ENCODE measurements at regions not wholly inside any gene's neighbourhood (a gene's known extent, or its start where the extent isn't known, plus 50 kb on each side); places are given as distances from the start of the nearest gene placed in this dataset.

- Mint-ChIP-seq H3K4me1 (no peaks in the 10 kb centered on the region), H3K27ac (no peak overlapping the region), H3K27me3 (ENCODE audit: insufficient read depth) (no peaks in the 10 kb centered on the region), H3K4me3 (no peak overlapping the region), H3K9me3 (peaks cover 17% of the 10 kb centered on the region), H3K36me3 (ENCODE audit: low read depth) (no peaks in the 10 kb centered on the region)
- no peak for TF ChIP-seq CTCF (conservative IDR thresholded peaks at IDR 0.05)
- peaks cover 9% of the 10 kb centered on the region for H3K9me3 ChIP-seq (ENCODE audit: control insufficient read depth, low read length)
- H3K36me3 ChIP-seq (ENCODE audit: control insufficient read depth, insufficient read depth, low read length), result no peaks in the 10 kb centered on the region
- H3K4me1 ChIP-seq (ENCODE audit: control insufficient read depth, insufficient read depth, low read length), result no peaks in the 10 kb centered on the region
- 90 to 95% methylated on average over 2 to 3 of the region's 3 CpGs for WGBS, 2 experiments (ENCODE audit: insufficient coverage in 1 of 2, insufficient read length in 1 of 2)
- no peak overlapping the region for H3K27ac ChIP-seq (ENCODE audit: low read depth, low read length)
- no peak overlapping the region for H3K4me3 ChIP-seq (ENCODE audit: low read length)
- H3K27me3 ChIP-seq (ENCODE audit: control insufficient read depth, insufficient read depth, low read length, poor library complexity, severe bottlenecking), result no peaks in the 10 kb centered on the region
- DNase-seq, result no peak
- no peak overlapping the region for H3K9ac ChIP-seq (ENCODE audit: extremely low read depth, low read length, poor library complexity, severe bottlenecking)
Measured at GRCh38 chr4:38400946-38401345, 263.1 kb upstream of the KLF3 start.

- Mint-ChIP-seq H3K4me3 (no peak overlapping the region), H3K4me1 (no peaks in the 10 kb centered on the region), H3K9me3 (peaks cover 2% of the 10 kb centered on the region), H3K36me3 (ENCODE audit: low read depth) (no peaks in the 10 kb centered on the region), H3K27ac (no peak overlapping the region), H3K27me3 (ENCODE audit: insufficient read depth) (no peaks in the 10 kb centered on the region)
- no peaks in the 10 kb centered on the region for H3K4me1 ChIP-seq (ENCODE audit: control insufficient read depth, insufficient read depth, low read length)
- H3K9me3 ChIP-seq (ENCODE audit: control insufficient read depth, low read length), result no peaks in the 10 kb centered on the region
- WGBS, 2 experiments (ENCODE audit: insufficient coverage in 1 of 2, insufficient read length in 1 of 2), result 83 to 88% methylated on average over 2 to 3 of the region's 3 CpGs
- no peak overlapping the region for H3K27ac ChIP-seq (ENCODE audit: low read depth, low read length)
- H3K36me3 ChIP-seq (ENCODE audit: control insufficient read depth, insufficient read depth, low read length), result no peaks in the 10 kb centered on the region
- H3K9ac ChIP-seq (ENCODE audit: extremely low read depth, low read length, poor library complexity, severe bottlenecking), result no peak overlapping the region
- no peak for TF ChIP-seq CTCF (conservative IDR thresholded peaks at IDR 0.05)
- DNase-seq, result no peak
- H3K27me3 ChIP-seq (ENCODE audit: control insufficient read depth, insufficient read depth, low read length, poor library complexity, severe bottlenecking), result no peaks in the 10 kb centered on the region
- no peak overlapping the region for H3K4me3 ChIP-seq (ENCODE audit: low read length)
Measured at GRCh38 chr4:38406243-38406642, 257.8 kb upstream of the KLF3 start.

GRCh38 chr4:38409852-38410251 is 254.1 kb upstream of the KLF3 start:
- Histone ChIP-seq H3K27me3 (ENCODE audit: control insufficient read depth, insufficient read depth, low read length, poor library complexity, severe bottlenecking) (no peaks in the 10 kb centered on the region), H3K4me3 (ENCODE audit: low read length) (no peak overlapping the region), H3K9me3 (ENCODE audit: control insufficient read depth, low read length) (no peaks in the 10 kb centered on the region), H3K36me3 (ENCODE audit: control insufficient read depth, insufficient read depth, low read length) (no peaks in the 10 kb centered on the region), H3K27ac (ENCODE audit: low read depth, low read length) (no peak overlapping the region), H3K9ac (ENCODE audit: extremely low read depth, low read length, poor library complexity, severe bottlenecking) (no peak overlapping the region), H3K4me1 (ENCODE audit: control insufficient read depth, insufficient read depth, low read length) (no peaks in the 10 kb centered on the region)
- 88 to 93% methylated on average over 2 of the region's 2 CpGs for WGBS, 2 experiments (ENCODE audit: insufficient coverage in 1 of 2, insufficient read length in 1 of 2)
- Mint-ChIP-seq H3K9me3 (no peaks in the 10 kb centered on the region), H3K36me3 (ENCODE audit: low read depth) (no peaks in the 10 kb centered on the region), H3K4me3 (no peak overlapping the region), H3K27me3 (ENCODE audit: insufficient read depth) (no peaks in the 10 kb centered on the region), H3K4me1 (no peaks in the 10 kb centered on the region), H3K27ac (no peak overlapping the region)
- no peak for DNase-seq
- no peak for TF ChIP-seq CTCF (conservative IDR thresholded peaks at IDR 0.05)

All from endodermal cell (in vitro differentiated cells).